ENCODE measurements at regions not wholly inside any gene's neighbourhood (a gene's known extent, or its start where the extent isn't known, plus 50 kb on each side); places are given as distances from the start of the nearest gene placed in this dataset.
"Not testable (repeated sequence)": the region's sequence is repeated elsewhere in the genome, so short reads cannot be mapped to it uniquely, and the experiment has no call there.

- TF ChIP-seq CTCF (IDR thresholded peaks at IDR 0.05; ENCODE audit: insufficient read depth, low read length); POLR2AphosphoS5 (IDR thresholded peaks at IDR 0.05; ENCODE audit: low read depth); REST (IDR thresholded peaks at IDR 0.05; ENCODE audit: insufficient replicate concordance, low read depth): not testable (repeated sequence)
These were observed 1719.6 kb downstream of the KHDRBS2 start for GRCh38 chr6:60566387-60566786.
